ENCODE measurements at regions not wholly inside any gene's neighbourhood (a gene's known extent, or its start where the extent isn't known, plus 50 kb on each side); places are given as distances from the start of the nearest gene placed in this dataset.

DNA sequence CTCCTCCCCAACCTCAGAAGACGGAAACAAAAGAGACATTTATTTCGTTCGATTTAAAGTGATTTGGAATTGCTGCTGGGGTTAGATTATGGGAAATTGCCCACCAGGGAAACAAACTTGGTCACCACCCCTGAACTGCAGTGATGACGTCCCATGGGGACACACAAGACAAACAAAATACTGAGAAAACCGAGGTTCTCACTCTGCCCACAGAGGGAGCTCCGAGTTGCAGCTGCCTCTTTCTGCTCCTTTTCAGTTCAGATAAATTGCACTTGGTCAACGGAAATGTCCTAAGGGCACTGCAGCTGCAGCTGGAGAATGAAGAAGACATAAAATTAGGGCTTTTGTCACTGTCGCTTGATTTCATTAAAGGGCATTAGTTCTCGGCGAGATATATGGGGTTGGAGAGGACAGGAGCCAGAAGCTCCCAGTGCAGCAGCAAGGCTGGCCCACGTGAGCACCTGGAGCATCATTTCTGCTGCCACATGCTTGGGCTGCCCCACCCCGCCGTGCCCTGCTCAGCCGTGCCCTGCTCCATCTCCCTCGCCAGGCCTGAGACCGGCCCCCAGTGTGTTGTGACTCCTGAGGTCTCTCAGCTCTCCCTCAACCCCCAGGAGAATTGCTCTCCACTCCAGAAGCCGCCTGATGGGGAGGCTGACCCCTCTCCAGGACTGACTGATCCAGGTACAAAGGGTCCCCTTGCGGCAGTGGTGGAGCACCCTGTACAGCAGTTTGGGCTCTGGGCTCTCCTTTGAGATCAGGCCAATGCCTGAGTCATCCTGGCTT is 231.7 kb upstream of the AJAP1 start:
- Histone ChIP-seq H2AK9ac (replicated peaks; ENCODE audit: low read depth, low read length, poor library complexity) (no peak overlapping the region), H2BK15ac (ENCODE audit: low read depth, low read length) (no peak overlapping the region), H3K79me1 (ENCODE audit: low read depth in 1 of 2, low read length in 2 of 2) (no peaks in the 10 kb centered on the region), H3K4me2 (ENCODE audit: low read depth, low read length) (no peak overlapping the region), H3K23ac (ENCODE audit: low read depth, low read length) (no peak overlapping the region), H3K4me1 (ENCODE audit: control insufficient read depth, insufficient read depth, low read length) (no peaks in the 10 kb centered on the region), H3K14ac (replicated peaks; ENCODE audit: low read depth, low read length) (no peak overlapping the region), H3K4me3 (ENCODE audit: insufficient read depth, low read depth, low read length) (no peak overlapping the region), H2BK120ac (ENCODE audit: low read depth, low read length) (no peak overlapping the region), H4K5ac (ENCODE audit: low read depth, low read length) (no peak overlapping the region), H4K91ac (ENCODE audit: insufficient read depth, low read depth, low read length) (no peak overlapping the region), H2AK5ac (ENCODE audit: low read depth, low read length) (no peak overlapping the region), H3K9me1 (ENCODE audit: insufficient read depth, low read length) (no peaks in the 10 kb centered on the region), H3K56ac (ENCODE audit: extremely low read depth, insufficient read depth, low read length) (no peak overlapping the region), H3K36me3 (ENCODE audit: control insufficient read depth, insufficient read depth, low read length) (no peaks in the 10 kb centered on the region), H2BK5ac (ENCODE audit: low read depth, low read length, poor library complexity, severe bottlenecking) (no peak overlapping the region), H2BK20ac (ENCODE audit: low read depth, low read length) (no peak overlapping the region), H3K4ac (ENCODE audit: low read depth, low read length) (no peak overlapping the region), H3K18ac (ENCODE audit: low read depth, low read length) (no peak overlapping the region), H2AFZ (replicated peaks; ENCODE audit: low read length, poor library complexity) (no peak overlapping the region), H3K27me3 (ENCODE audit: control insufficient read depth, insufficient read depth, low read length) (no peaks in the 10 kb centered on the region), H3K27ac (ENCODE audit: insufficient read depth, low read length) (no peak overlapping the region), H4K8ac (ENCODE audit: low read depth in 2 of 2, low read length in 2 of 2) (no peak overlapping the region), H3K9ac (ENCODE audit: low read depth, low read length) (no peak overlapping the region), H4K20me1 (ENCODE audit: insufficient read depth, low read length) (no peaks in the 10 kb centered on the region), H3K9me3 (ENCODE audit: control insufficient read depth, insufficient read depth, low read length) (peaks cover 41% of the 10 kb centered on the region)
- intact Hi-C loops (cut with micrococcal nuclease) (no loop called here), in situ Hi-C loops (cut with MboI; ENCODE audit: low sequenced_read_pairs) (no loop called here), dilution Hi-C loops (cut with HindIII; ENCODE audit: low sequenced_read_pairs, unreplicated experiment) (no loop called here)
- CTCF ChIA-PET, result no interaction called here
- no peak for DNase-seq
- POLR2A ChIA-PET (ENCODE audit: unreplicated experiment), result no interaction called here
- ATAC-seq (ENCODE audit: low read depth), result no peak
- TF ChIP-seq, protein P1, sequence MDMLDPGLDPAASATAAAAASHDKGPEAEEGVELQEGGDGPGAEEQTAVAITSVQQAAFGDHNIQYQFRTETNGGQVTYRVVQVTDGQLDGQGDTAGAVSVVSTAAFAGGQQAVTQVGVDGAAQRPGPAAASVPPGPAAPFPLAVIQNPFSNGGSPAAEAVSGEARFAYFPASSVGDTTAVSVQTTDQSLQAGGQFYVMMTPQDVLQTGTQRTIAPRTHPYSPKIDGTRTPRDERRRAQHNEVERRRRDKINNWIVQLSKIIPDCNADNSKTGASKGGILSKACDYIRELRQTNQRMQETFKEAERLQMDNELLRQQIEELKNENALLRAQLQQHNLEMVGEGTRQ (IDR thresholded peaks at IDR 0.05; ENCODE audit: low read depth, low read length), result no peak
- TF ChIP-seq RAD21 (IDR thresholded peaks at IDR 0.05; ENCODE audit: low read length) (no peak), FOS (IDR thresholded peaks at IDR 0.05; ENCODE audit: low read depth, low read length) (no peak), MAFK (IDR thresholded peaks at IDR 0.05; ENCODE audit: low read depth, low read length) (no peak), CHD1 (IDR thresholded peaks at IDR 0.05; ENCODE audit: low read depth, low read length) (no peak), RCOR1 (IDR thresholded peaks at IDR 0.05; ENCODE audit: insufficient replicate concordance, low read length) (no peak), SMC3 (IDR thresholded peaks at IDR 0.05; ENCODE audit: low read depth, low read length) (no peak), CEBPB (IDR thresholded peaks at IDR 0.05; ENCODE audit: low read depth, low read length) (no peak), NFE2L2 (IDR thresholded peaks at IDR 0.05; ENCODE audit: low read depth, low read length) (no peak), MXI1 (IDR thresholded peaks at IDR 0.05; ENCODE audit: borderline replicate concordance, low read depth, low read length) (no peak), POLR2A (IDR thresholded peaks at IDR 0.05; ENCODE audit: low read depth, low read length) (no peak)
- TF ChIP-seq, protein P2, sequence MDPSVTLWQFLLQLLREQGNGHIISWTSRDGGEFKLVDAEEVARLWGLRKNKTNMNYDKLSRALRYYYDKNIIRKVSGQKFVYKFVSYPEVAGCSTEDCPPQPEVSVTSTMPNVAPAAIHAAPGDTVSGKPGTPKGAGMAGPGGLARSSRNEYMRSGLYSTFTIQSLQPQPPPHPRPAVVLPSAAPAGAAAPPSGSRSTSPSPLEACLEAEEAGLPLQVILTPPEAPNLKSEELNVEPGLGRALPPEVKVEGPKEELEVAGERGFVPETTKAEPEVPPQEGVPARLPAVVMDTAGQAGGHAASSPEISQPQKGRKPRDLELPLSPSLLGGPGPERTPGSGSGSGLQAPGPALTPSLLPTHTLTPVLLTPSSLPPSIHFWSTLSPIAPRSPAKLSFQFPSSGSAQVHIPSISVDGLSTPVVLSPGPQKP (IDR thresholded peaks at IDR 0.05; ENCODE audit: borderline replicate concordance, low read depth, low read length), result no peak
- TF ChIP-seq, protein P3, sequence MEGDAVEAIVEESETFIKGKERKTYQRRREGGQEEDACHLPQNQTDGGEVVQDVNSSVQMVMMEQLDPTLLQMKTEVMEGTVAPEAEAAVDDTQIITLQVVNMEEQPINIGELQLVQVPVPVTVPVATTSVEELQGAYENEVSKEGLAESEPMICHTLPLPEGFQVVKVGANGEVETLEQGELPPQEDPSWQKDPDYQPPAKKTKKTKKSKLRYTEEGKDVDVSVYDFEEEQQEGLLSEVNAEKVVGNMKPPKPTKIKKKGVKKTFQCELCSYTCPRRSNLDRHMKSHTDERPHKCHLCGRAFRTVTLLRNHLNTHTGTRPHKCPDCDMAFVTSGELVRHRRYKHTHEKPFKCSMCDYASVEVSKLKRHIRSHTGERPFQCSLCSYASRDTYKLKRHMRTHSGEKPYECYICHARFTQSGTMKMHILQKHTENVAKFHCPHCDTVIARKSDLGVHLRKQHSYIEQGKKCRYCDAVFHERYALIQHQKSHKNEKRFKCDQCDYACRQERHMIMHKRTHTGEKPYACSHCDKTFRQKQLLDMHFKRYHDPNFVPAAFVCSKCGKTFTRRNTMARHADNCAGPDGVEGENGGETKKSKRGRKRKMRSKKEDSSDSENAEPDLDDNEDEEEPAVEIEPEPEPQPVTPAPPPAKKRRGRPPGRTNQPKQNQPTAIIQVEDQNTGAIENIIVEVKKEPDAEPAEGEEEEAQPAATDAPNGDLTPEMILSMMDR (conservative IDR thresholded peaks at IDR 0.05; ENCODE audit: low read depth, low read length), result no peak
- WGBS, 2 experiments (ENCODE audit: extremely low coverage in 2 of 2, insufficient read length in 1 of 2), result 50% methylated on average over 2 of the region's 18 CpGs; no CpG with 5 or more reads in 1 of the 2 experiments
- BruUV-seq (replicated peaks), result no TSS peak
